HUES48 (cell line): ENCODE measurements at regions not wholly inside any gene's neighbourhood (a gene's known extent, or its start where the extent isn't known, plus 50 kb on each side); places are given as distances from the start of the nearest gene placed in this dataset.

Experiments
- H3K27ac ChIP-seq: one replicate; pipeline ENCODE4 v1.7.0; 2013; ENCODE audit warnings: low read depth, low read length, inconsistent platforms
- H3K27me3 ChIP-seq: 2 replicates; pipeline ENCODE4 v1.6.1; 2013; ENCODE audit warnings: mild to moderate bottlenecking, low read length; ENCODE audit not compliant: control insufficient read depth, insufficient read depth
- H3K36me3 ChIP-seq: 2 replicates; pipeline ENCODE4 v1.6.1; 2013; ENCODE audit warnings: low read length; ENCODE audit not compliant: control insufficient read depth, insufficient read depth
- H3K4me1 ChIP-seq: 2 replicates; pipeline ENCODE4 v1.6.1; 2013; ENCODE audit warnings: mild to moderate bottlenecking, low read length; ENCODE audit not compliant: control insufficient read depth, insufficient read depth
- H3K4me3 ChIP-seq: 2 replicates; pipeline ENCODE4 v1.5.1; 2013; ENCODE audit warnings: mild to moderate bottlenecking, low read depth, low read length
- H3K9ac ChIP-seq: 2 replicates; pipeline ENCODE4 v1.6.1; 2013; ENCODE audit warnings: mild to moderate bottlenecking, low read depth, low read length, moderate library complexity
- H3K9me3 ChIP-seq: 2 replicates; pipeline ENCODE4 v1.6.1; 2013; ENCODE audit warnings: low read length; ENCODE audit not compliant: control insufficient read depth, insufficient read depth

- Histone ChIP-seq H3K4me1 (no peaks in the 10 kb centered on the region), H3K4me3 (no peak overlapping the region), H3K36me3 (no peaks in the 10 kb centered on the region), H3K27me3 (no peaks in the 10 kb centered on the region), H3K27ac (no peak overlapping the region), H3K9me3 (no peaks in the 10 kb centered on the region), H3K9ac (no peak overlapping the region)
Measured at GRCh38 chr12:127231371-127231770, 1035.6 kb upstream of the TMEM132C start.

GRCh38 chr12:127233016-127233415, 1034.0 kb upstream of the TMEM132C start:
- H3K4me1 ChIP-seq, result no peaks in the 10 kb centered on the region
- H3K9ac ChIP-seq, result no peak overlapping the region
- no peaks in the 10 kb centered on the region for H3K36me3 ChIP-seq
- no peaks in the 10 kb centered on the region for H3K9me3 ChIP-seq
- no peaks in the 10 kb centered on the region for H3K27me3 ChIP-seq
- H3K27ac ChIP-seq, result no peak overlapping the region
- no peak overlapping the region for H3K4me3 ChIP-seq

- Histone ChIP-seq H3K4me3 (no peak overlapping the region), H3K27ac (no peak overlapping the region), H3K27me3 (no peaks in the 10 kb centered on the region), H3K36me3 (no peaks in the 10 kb centered on the region), H3K9ac (no peak overlapping the region), H3K4me1 (no peaks in the 10 kb centered on the region), H3K9me3 (no peaks in the 10 kb centered on the region)
Measured at GRCh38 chr12:127235761-127236160, 1031.2 kb upstream of the TMEM132C start.

DNA sequence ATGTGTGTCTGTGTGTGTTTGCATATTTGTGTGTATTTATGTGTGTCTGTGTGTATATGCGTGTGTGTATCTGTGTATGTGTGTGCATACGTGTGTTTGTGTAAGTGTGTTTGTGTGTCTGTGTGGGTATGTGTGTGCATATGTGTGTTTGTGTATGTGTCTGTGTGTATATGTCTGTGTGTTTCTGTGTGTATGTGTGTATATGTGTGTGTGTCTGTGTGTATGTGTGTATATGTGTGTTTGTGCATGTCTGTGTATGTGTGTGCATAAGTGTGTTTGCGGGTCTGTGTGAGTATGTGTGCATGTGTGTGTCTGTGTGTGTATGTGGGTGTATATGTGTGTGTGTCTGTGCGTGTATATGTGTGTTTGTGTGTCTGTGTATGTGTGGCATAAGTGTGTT, 1030.5 kb upstream of the TMEM132C start:
- no peak overlapping the region for H3K9ac ChIP-seq
- H3K27me3 ChIP-seq, result no peaks in the 10 kb centered on the region
- H3K36me3 ChIP-seq, result no peaks in the 10 kb centered on the region
- no peak overlapping the region for H3K27ac ChIP-seq
- peaks cover 6% of the 10 kb centered on the region for H3K4me1 ChIP-seq
- no peak overlapping the region for H3K4me3 ChIP-seq
- no peaks in the 10 kb centered on the region for H3K9me3 ChIP-seq

DNA sequence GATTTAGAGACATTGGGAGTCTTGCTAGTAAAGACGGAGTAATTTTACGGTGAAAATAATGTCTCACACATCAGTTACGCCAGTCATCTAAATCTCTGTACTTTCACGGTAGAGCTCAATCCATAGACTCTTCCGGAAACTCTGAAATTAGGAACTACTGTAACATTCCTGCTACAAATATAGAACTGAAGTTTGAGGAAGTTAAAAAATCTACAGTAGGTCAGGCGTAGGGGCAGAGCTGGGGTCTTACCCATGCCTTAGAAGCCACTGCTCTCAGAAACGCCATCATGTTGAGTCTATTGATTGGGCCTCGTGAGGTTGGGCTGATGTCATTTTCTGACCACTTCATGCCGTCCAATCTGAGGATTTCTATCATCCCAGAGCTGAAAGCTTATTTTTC, 1029.8 kb upstream of the TMEM132C start:
- no peak overlapping the region for H3K27ac ChIP-seq
- no peaks in the 10 kb centered on the region for H3K27me3 ChIP-seq
- H3K4me3 ChIP-seq, result no peak overlapping the region
- no peaks in the 10 kb centered on the region for H3K9me3 ChIP-seq
- no peak overlapping the region for H3K9ac ChIP-seq
- no peaks in the 10 kb centered on the region for H3K36me3 ChIP-seq
- H3K4me1 ChIP-seq, result peaks cover 7% of the 10 kb centered on the region

DNA sequence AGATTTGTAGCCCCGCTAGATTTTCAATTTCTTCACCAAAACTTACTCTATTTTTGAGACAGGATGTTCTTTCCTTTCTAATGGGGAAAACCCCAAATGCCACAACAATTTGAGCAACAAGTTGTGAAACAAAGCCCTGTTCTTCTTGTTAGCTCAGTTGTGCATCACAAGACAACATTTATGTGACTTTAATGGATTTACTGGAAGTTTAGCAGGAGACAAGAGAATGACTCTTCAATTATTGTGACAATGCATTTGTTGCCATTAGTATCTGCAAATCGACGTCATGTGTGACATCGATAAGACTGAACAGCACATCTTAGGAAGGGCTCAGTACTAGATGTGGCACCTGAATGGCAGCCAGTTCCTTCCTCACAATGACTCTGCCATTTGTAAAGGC, 1028.9 kb upstream of the TMEM132C start:
- no peak overlapping the region for H3K9ac ChIP-seq
- no peak overlapping the region for H3K27ac ChIP-seq
- no peak overlapping the region for H3K4me3 ChIP-seq
- no peaks in the 10 kb centered on the region for H3K9me3 ChIP-seq
- peaks cover 7% of the 10 kb centered on the region for H3K4me1 ChIP-seq
- no peaks in the 10 kb centered on the region for H3K27me3 ChIP-seq
- H3K36me3 ChIP-seq, result no peaks in the 10 kb centered on the region

DNA sequence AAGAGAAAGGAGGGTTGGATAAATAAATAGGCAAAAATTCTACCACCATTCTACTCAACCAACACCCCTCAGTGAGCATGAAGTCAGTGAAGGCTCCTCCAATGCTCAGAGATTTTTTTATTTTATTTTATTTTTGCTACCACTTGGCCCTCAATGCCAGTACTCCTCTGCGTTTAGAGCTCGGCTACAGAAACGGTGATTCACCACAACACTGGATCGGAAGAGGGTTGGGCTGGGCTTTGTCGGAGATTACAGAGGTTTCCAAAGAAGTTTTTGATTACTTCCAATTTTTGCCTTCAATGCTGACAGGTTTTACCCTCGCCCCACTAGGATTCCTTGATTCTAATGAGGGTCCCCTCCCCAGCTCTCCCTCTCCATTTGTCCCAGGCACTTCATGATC, 1027.2 kb upstream of the TMEM132C start:
- H3K27ac ChIP-seq, result no peak overlapping the region
- no peak overlapping the region for H3K9ac ChIP-seq
- H3K4me3 ChIP-seq, result no peak overlapping the region

GRCh38 chr12:127240249-127240929, 1026.6 kb upstream of the TMEM132C start:
- Histone ChIP-seq H3K36me3 (no peaks in the 10 kb centered on the region), H3K27me3 (no peaks in the 10 kb centered on the region), H3K4me3 (no peak overlapping the region), H3K4me1 (peaks cover 7% of the 10 kb centered on the region), H3K9me3 (no peaks in the 10 kb centered on the region), H3K9ac (no peak overlapping the region), H3K27ac (no peak overlapping the region)

More for the DNA sequence above, 1027.2 kb upstream of the TMEM132C start:
- H3K27me3 ChIP-seq, result no peaks in the 10 kb centered on the region
- no peaks in the 10 kb centered on the region for H3K9me3 ChIP-seq
- peaks cover 7% of the 10 kb centered on the region for H3K4me1 ChIP-seq
- H3K36me3 ChIP-seq, result no peaks in the 10 kb centered on the region

DNA sequence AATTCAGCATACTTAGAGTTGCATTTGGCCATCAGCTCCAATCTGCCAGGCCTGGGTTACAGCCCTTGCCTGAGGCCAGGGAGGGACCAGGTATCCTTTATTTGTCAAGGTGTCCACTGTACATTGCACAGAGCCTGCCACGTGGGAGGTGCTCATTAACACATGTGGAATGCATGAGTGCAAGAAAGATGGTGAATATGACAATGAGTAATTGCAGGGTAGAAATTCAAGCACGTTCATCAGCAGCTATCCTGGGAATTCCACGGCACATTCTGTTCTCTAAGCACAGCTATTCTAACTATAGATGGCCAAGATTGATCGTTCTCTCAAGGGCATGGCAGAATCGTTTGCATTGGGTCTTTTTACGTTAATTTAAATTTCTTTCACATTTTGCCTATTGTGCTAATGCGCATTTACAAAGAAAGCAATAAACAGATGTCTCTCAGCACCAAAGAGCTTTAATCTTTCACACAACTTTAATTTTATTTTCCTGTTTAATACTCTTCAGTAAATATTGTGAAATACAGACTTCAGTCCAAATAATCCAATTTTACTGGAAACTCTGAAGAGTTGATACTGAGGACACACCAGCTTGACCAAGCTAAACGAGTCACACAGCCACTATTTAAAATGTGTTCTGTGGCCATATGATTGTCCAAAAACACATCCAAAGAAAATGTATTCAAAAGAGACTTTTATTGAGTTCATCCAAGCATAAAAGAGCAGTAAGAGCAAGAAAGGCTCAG, 1025.7 kb upstream of the TMEM132C start:
- no peak overlapping the region for H3K27ac ChIP-seq
- H3K9me3 ChIP-seq, result no peaks in the 10 kb centered on the region
- H3K27me3 ChIP-seq, result no peaks in the 10 kb centered on the region
- H3K9ac ChIP-seq, result no peak overlapping the region
- H3K4me1 ChIP-seq, result peaks cover 7% of the 10 kb centered on the region
- H3K4me3 ChIP-seq, result no peak overlapping the region
- no peaks in the 10 kb centered on the region for H3K36me3 ChIP-seq

- Histone ChIP-seq H3K27me3 (no peaks in the 10 kb centered on the region), H3K9me3 (no peaks in the 10 kb centered on the region), H3K4me3 (no peak overlapping the region), H3K36me3 (no peaks in the 10 kb centered on the region), H3K4me1 (peaks cover 7% of the 10 kb centered on the region), H3K27ac (no peak overlapping the region), H3K9ac (no peak overlapping the region)
Measured at GRCh38 chr12:127245009-127245408, 1022.0 kb upstream of the TMEM132C start.

DNA sequence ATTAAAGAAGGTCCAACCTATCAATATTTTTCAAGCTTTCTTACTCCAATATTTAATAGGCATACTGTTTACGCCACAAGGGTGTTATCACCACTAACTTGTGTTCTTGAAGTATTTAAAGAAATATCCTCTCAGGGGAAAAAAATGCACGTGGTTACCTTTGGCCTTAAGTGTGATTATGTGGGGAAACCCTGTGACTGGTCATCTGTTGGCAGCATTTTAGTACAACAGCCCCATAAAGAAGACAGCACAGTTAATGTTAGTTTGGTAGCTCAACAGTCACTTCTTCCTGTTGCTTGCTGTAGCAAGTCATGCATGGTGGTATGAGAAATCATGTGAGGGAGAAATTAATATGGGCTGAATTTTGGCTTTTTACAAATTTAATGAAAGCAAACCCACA, 1021.5 kb upstream of the TMEM132C start:
- Histone ChIP-seq H3K27me3 (no peaks in the 10 kb centered on the region), H3K4me3 (no peak overlapping the region), H3K27ac (no peak overlapping the region), H3K9me3 (no peaks in the 10 kb centered on the region), H3K4me1 (peaks cover 7% of the 10 kb centered on the region), H3K9ac (no peak overlapping the region), H3K36me3 (no peaks in the 10 kb centered on the region)
